GM23338 (cell line): ENCODE measurements at regions not wholly inside any gene's neighbourhood (a gene's known extent, or its start where the extent isn't known, plus 50 kb on each side); places are given as distances from the start of the nearest gene placed in this dataset.

Experiments used
- ATAC-seq: fragments of 200-7000 bp; cut with Tn5 transposase; 3 replicates; pipeline ENCODE4 v1.9.1; 2020
- DNase-seq: peaks from one replicate; pipeline ENCODE4 v3.0.0-alpha.2; 2015; ENCODE audit warnings: low spot score
- H2AFZ ChIP-seq: fragments of 200-600 bp; sonication (generic); 2 replicates; pipeline ENCODE4 v1.8.0; 2016; ENCODE audit warnings: antibody characterized with exemption, mild to moderate bottlenecking, moderate library complexity
- H3F3A ChIP-seq: fragments of 200-600 bp; sonication (generic); replicated peaks from 2 replicates; pipeline ENCODE4 v1.8.0; 2017; ENCODE audit warnings: antibody characterized with exemption, mixed run types, low read depth
- H3K27ac ChIP-seq: fragments of 200-600 bp; sonication (generic); 2 replicates; pipeline ENCODE4 v1.6.1; 2016; ENCODE audit warnings: low read depth
- H3K27me3 ChIP-seq: fragments of 200-600 bp; sonication (generic); 2 replicates; pipeline ENCODE4 v1.8.0; 2016; ENCODE audit warnings: mild to moderate bottlenecking, mixed run types, moderate library complexity; ENCODE audit not compliant: insufficient read depth
- H3K36me3 ChIP-seq: fragments of 200-600 bp; sonication (generic); 2 replicates; pipeline ENCODE4 v1.8.0; 2016; ENCODE audit warnings: mild to moderate bottlenecking; ENCODE audit not compliant: insufficient read depth
- H3K4me1 ChIP-seq: fragments of 200-600 bp; sonication (generic); 2 replicates; pipeline ENCODE4 v1.8.0; 2016; ENCODE audit warnings: mild to moderate bottlenecking, moderate library complexity; ENCODE audit not compliant: insufficient read depth
- H3K4me2 ChIP-seq: fragments of 200-600 bp; sonication (generic); 2 replicates; pipeline ENCODE4 v1.7.1; 2017; ENCODE audit warnings: mixed run types
- H3K4me3 ChIP-seq: fragments of 200-600 bp; sonication (generic); 2 replicates; pipeline ENCODE4 v1.6.1; 2016; ENCODE audit warnings: mixed run types
- H3K79me2 ChIP-seq: fragments of 200-600 bp; sonication (generic); replicated peaks from 2 replicates; pipeline ENCODE4 v1.8.0; 2017; ENCODE audit warnings: mild to moderate bottlenecking; ENCODE audit not compliant: insufficient read depth
- H3K9me2 ChIP-seq: fragments of 200-600 bp; sonication (generic); 2 replicates; pipeline ENCODE4 v1.8.0; 2017; ENCODE audit not compliant: insufficient read depth
- H4K20me1 ChIP-seq: fragments of 200-600 bp; sonication (generic); replicated peaks from 2 replicates; pipeline ENCODE4 v1.8.0; 2017; ENCODE audit warnings: mild to moderate bottlenecking; ENCODE audit not compliant: insufficient read depth
- H3K27ac Mint-ChIP-seq: 2 replicates; pipeline ENCODE4 v1.8.0; 2020; ENCODE audit warnings: inconsistent platforms, mild to moderate bottlenecking, moderate library complexity, mixed read lengths
- H3K27me3 Mint-ChIP-seq: 3 replicates; pipeline ENCODE4 v1.8.0; 2022; ENCODE audit warnings: low read depth, mild to moderate bottlenecking, moderate library complexity, mixed read lengths, inconsistent platforms; ENCODE audit not compliant: insufficient read depth, poor library complexity
- H3K36me3 Mint-ChIP-seq: 3 replicates; pipeline ENCODE4 v1.8.0; 2021; ENCODE audit warnings: low read depth, mild to moderate bottlenecking, inconsistent platforms, moderate library complexity, mixed read lengths
- H3K4me1 Mint-ChIP-seq: 3 replicates; pipeline ENCODE4 v1.8.0; 2020; ENCODE audit warnings: mild to moderate bottlenecking, inconsistent platforms, mixed read lengths
- H3K4me3 Mint-ChIP-seq: 3 replicates; pipeline ENCODE4 v1.8.0; 2021; ENCODE audit warnings: moderate library complexity, mild to moderate bottlenecking, inconsistent platforms, mixed read lengths
- H3K9me3 Mint-ChIP-seq: 3 replicates; pipeline ENCODE4 v1.8.0; 2020; ENCODE audit warnings: moderate library complexity, mild to moderate bottlenecking, inconsistent platforms, mixed read lengths
- CREB1 ChIP-seq: fragments of 250-450 bp; sonication (Bioruptor Pico); IDR thresholded peaks from 2 replicates; pipeline ENCODE4 v1.5.0; 2020; ENCODE audit warnings: low read depth, mild to moderate bottlenecking, moderate library complexity
- EZH2 ChIP-seq: fragments of 200-600 bp; sonication (generic); IDR thresholded peaks from one replicate; pipeline ENCODE4 v1.8.0; 2017; ENCODE audit warnings: antibody characterized with exemption, mild to moderate bottlenecking, low read depth; ENCODE audit not compliant: unreplicated experiment
- EZH2phosphoT487 ChIP-seq: fragments of 200-600 bp; sonication (generic); IDR thresholded peaks from one replicate; pipeline ENCODE4 v1.8.1; 2018; ENCODE audit warnings: antibody characterized with exemption; ENCODE audit not compliant: unreplicated experiment
- JUNB ChIP-seq: IDR thresholded peaks from one replicate; pipeline ENCODE4 v1.6.1; 2016; ENCODE audit warnings: antibody characterized with exemption; ENCODE audit not compliant: unreplicated experiment
- NANOG ChIP-seq: IDR thresholded peaks from 2 replicates; pipeline ENCODE4 v1.6.1; 2016; ENCODE audit warnings: antibody characterized with exemption, borderline replicate concordance
- POLR2AphosphoS5 ChIP-seq: IDR thresholded peaks from 2 replicates; pipeline ENCODE4 v1.6.1; 2016; ENCODE audit warnings: antibody characterized with exemption, low read depth
- STAT1 ChIP-seq: IDR thresholded peaks from one replicate; pipeline ENCODE4 v1.6.1; 2016; ENCODE audit warnings: antibody characterized with exemption; ENCODE audit not compliant: unreplicated experiment
- ZNF114 ChIP-seq: fragments of 250-450 bp; sonication (Bioruptor Pico); IDR thresholded peaks from 2 replicates; pipeline ENCODE4 v1.5.0; 2020; ENCODE audit warnings: mild to moderate bottlenecking, moderate library complexity
- ZNF331 ChIP-seq: fragments of 250-450 bp; sonication (Bioruptor Pico); IDR thresholded peaks from 2 replicates; pipeline ENCODE4 v1.5.0; 2020; ENCODE audit warnings: low read depth, mild to moderate bottlenecking, moderate library complexity
- TF ChIP-seq, protein P1 (sequence below), 2 experiments: fragments of 200-600 bp in 1 of 2; sonication (generic) in 1 of 2; conservative IDR thresholded peaks; 2 replicates each; pipeline versions ENCODE4 v1.5.1 to v1.6.1; 2016 to 2017; ENCODE audit warnings: antibody characterized with exemption in 2 of 2, low read depth in 2 of 2, mild to moderate bottlenecking in 2 of 2, moderate library complexity in 1 of 2
- TF ChIP-seq, protein P2 (sequence below): fragments of 250-450 bp; sonication (Bioruptor Pico); IDR thresholded peaks from 2 replicates; pipeline ENCODE4 v1.5.0; 2020; ENCODE audit warnings: mild to moderate bottlenecking, moderate library complexity
- TF ChIP-seq, protein P3 (sequence below): IDR thresholded peaks from 2 replicates; pipeline ENCODE4 v1.6.1; 2016; ENCODE audit warnings: antibody characterized with exemption
- TF ChIP-seq, protein P4 (sequence below): IDR thresholded peaks from one replicate; pipeline ENCODE4 v1.6.1; 2018; ENCODE audit warnings: antibody characterized with exemption; ENCODE audit not compliant: unreplicated experiment

DNA sequence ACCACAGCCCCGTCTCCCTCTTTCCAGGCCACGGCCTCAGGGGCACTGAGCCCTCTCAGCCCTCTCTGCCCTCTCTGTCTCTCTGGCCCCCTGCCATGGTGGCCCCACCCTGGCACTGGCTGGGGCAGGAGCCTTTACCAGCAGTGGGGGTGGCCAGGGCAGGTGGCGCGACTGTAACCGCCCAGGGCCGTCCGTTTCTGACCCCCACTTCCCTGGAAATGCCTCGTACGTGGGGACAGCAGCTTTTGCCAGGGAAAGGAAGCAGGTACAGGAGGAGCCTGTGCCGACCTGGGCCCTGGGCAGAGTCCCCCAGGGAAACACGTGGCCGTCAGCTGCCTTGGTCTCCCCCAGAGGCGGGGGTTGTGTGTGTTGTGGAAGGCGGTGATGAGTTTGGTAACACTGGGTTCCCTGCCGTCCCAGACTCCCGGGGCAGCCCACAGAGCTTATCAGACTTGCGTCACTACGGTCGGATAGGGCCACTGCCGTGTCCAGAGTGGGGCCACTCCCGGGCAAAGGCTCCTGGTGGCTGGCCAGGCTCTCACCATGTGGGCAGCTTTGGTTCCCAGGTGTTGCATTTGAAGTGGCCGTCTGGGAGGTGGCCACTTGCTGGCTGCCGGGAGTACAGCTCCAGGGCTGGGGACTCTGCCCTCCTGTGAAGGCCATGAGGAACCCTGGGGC lies 249.3 kb upstream of the CIBAR2 start:
- no peak for ATAC-seq

More for the DNA sequence above, 249.3 kb upstream of the CIBAR2 start:
- Histone ChIP-seq H3K36me3 (no peaks in the 10 kb centered on the region), H3K4me3 (no peak overlapping the region), H3K4me2 (no peak overlapping the region), H2AFZ (no peak overlapping the region), H3F3A (no peaks in the 10 kb centered on the region), H3K79me2 (no peaks in the 10 kb centered on the region), H3K9me2 (no peaks in the 10 kb centered on the region), H3K27me3 (no peaks in the 10 kb centered on the region), H3K4me1 (no peaks in the 10 kb centered on the region), H3K27ac (no peak overlapping the region), H4K20me1 (no peaks in the 10 kb centered on the region; the same call in 1 of the 2 replicates)
- H3K27ac Mint-ChIP-seq: no peak overlapping the region; the same call in 1 of the 2 replicates
- H3K9me3 Mint-ChIP-seq: peaks cover 8% of the 10 kb centered on the region; the same call in 2 of the 3 replicates
- DNase-seq: no peak
- H3K27me3 Mint-ChIP-seq: peaks cover 19% of the 10 kb centered on the region
- H3K4me3 Mint-ChIP-seq: no peak overlapping the region
- TF ChIP-seq ZNF331 (CRISPR knock-in tag) (no peak), ZNF114 (no peak), EZH2phosphoT487 (no peak), JUNB (no peak), NANOG (no peak), CREB1 (CRISPR knock-in tag) (no peak), POLR2AphosphoS5 (no peak), STAT1 (no peak), EZH2 (no peak)
- TF ChIP-seq, protein P1, sequence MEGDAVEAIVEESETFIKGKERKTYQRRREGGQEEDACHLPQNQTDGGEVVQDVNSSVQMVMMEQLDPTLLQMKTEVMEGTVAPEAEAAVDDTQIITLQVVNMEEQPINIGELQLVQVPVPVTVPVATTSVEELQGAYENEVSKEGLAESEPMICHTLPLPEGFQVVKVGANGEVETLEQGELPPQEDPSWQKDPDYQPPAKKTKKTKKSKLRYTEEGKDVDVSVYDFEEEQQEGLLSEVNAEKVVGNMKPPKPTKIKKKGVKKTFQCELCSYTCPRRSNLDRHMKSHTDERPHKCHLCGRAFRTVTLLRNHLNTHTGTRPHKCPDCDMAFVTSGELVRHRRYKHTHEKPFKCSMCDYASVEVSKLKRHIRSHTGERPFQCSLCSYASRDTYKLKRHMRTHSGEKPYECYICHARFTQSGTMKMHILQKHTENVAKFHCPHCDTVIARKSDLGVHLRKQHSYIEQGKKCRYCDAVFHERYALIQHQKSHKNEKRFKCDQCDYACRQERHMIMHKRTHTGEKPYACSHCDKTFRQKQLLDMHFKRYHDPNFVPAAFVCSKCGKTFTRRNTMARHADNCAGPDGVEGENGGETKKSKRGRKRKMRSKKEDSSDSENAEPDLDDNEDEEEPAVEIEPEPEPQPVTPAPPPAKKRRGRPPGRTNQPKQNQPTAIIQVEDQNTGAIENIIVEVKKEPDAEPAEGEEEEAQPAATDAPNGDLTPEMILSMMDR (conservative IDR thresholded peaks at IDR 0.05; ENCODE audit: low read depth in 2 of 2): no peak
- TF ChIP-seq, protein P2, sequence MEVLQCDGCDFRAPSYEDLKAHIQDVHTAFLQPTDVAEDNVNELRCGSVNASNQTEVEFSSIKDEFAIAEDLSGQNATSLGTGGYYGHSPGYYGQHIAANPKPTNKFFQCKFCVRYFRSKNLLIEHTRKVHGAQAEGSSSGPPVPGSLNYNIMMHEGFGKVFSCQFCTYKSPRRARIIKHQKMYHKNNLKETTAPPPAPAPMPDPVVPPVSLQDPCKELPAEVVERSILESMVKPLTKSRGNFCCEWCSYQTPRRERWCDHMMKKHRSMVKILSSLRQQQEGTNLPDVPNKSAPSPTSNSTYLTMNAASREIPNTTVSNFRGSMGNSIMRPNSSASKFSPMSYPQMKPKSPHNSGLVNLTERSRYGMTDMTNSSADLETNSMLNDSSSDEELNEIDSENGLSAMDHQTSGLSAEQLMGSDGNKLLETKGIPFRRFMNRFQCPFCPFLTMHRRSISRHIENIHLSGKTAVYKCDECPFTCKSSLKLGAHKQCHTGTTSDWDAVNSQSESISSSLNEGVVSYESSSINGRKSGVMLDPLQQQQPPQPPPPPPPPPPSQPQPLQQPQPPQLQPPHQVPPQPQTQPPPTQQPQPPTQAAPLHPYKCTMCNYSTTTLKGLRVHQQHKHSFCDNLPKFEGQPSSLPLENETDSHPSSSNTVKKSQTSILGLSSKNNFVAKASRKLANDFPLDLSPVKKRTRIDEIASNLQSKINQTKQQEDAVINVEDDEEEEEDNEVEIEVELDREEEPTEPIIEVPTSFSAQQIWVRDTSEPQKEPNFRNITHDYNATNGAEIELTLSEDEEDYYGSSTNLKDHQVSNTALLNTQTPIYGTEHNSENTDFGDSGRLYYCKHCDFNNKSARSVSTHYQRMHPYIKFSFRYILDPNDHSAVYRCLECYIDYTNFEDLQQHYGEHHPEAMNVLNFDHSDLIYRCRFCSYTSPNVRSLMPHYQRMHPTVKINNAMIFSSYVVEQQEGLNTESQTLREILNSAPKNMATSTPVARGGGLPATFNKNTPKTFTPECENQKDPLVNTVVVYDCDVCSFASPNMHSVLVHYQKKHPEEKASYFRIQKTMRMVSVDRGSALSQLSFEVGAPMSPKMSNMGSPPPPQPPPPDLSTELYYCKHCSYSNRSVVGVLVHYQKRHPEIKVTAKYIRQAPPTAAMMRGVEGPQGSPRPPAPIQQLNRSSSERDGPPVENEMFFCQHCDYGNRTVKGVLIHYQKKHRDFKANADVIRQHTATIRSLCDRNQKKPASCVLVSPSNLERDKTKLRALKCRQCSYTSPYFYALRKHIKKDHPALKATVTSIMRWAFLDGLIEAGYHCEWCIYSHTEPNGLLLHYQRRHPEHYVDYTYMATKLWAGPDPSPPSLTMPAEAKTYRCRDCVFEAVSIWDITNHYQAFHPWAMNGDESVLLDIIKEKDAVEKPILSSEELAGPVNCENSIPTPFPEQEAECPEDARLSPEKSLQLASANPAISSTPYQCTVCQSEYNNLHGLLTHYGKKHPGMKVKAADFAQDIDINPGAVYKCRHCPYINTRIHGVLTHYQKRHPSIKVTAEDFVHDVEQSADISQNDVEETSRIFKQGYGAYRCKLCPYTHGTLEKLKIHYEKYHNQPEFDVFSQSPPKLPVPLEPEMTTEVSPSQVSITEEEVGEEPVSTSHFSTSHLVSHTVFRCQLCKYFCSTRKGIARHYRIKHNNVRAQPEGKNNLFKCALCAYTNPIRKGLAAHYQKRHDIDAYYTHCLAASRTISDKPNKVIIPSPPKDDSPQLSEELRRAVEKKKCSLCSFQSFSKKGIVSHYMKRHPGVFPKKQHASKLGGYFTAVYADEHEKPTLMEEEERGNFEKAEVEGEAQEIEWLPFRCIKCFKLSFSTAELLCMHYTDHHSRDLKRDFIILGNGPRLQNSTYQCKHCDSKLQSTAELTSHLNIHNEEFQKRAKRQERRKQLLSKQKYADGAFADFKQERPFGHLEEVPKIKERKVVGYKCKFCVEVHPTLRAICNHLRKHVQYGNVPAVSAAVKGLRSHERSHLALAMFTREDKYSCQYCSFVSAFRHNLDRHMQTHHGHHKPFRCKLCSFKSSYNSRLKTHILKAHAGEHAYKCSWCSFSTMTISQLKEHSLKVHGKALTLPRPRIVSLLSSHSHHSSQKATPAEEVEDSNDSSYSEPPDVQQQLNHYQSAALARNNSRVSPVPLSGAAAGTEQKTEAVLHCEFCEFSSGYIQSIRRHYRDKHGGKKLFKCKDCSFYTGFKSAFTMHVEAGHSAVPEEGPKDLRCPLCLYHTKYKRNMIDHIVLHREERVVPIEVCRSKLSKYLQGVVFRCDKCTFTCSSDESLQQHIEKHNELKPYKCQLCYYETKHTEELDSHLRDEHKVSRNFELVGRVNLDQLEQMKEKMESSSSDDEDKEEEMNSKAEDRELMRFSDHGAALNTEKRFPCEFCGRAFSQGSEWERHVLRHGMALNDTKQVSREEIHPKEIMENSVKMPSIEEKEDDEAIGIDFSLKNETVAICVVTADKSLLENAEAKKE: no peak
- TF ChIP-seq, protein P3, sequence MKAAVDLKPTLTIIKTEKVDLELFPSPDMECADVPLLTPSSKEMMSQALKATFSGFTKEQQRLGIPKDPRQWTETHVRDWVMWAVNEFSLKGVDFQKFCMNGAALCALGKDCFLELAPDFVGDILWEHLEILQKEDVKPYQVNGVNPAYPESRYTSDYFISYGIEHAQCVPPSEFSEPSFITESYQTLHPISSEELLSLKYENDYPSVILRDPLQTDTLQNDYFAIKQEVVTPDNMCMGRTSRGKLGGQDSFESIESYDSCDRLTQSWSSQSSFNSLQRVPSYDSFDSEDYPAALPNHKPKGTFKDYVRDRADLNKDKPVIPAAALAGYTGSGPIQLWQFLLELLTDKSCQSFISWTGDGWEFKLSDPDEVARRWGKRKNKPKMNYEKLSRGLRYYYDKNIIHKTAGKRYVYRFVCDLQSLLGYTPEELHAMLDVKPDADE: no peak
- TF ChIP-seq, protein P4, sequence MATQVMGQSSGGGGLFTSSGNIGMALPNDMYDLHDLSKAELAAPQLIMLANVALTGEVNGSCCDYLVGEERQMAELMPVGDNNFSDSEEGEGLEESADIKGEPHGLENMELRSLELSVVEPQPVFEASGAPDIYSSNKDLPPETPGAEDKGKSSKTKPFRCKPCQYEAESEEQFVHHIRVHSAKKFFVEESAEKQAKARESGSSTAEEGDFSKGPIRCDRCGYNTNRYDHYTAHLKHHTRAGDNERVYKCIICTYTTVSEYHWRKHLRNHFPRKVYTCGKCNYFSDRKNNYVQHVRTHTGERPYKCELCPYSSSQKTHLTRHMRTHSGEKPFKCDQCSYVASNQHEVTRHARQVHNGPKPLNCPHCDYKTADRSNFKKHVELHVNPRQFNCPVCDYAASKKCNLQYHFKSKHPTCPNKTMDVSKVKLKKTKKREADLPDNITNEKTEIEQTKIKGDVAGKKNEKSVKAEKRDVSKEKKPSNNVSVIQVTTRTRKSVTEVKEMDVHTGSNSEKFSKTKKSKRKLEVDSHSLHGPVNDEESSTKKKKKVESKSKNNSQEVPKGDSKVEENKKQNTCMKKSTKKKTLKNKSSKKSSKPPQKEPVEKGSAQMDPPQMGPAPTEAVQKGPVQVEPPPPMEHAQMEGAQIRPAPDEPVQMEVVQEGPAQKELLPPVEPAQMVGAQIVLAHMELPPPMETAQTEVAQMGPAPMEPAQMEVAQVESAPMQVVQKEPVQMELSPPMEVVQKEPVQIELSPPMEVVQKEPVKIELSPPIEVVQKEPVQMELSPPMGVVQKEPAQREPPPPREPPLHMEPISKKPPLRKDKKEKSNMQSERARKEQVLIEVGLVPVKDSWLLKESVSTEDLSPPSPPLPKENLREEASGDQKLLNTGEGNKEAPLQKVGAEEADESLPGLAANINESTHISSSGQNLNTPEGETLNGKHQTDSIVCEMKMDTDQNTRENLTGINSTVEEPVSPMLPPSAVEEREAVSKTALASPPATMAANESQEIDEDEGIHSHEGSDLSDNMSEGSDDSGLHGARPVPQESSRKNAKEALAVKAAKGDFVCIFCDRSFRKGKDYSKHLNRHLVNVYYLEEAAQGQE: no peak
- H3K36me3 Mint-ChIP-seq: peaks cover 13% of the 10 kb centered on the region
- H3K4me1 Mint-ChIP-seq: peaks cover 15% of the 10 kb centered on the region
